Psoas muscle (tissue), 7 donors: ENCODE measurements at regions not wholly inside any gene's neighbourhood (a gene's known extent, or its start where the extent isn't known, plus 50 kb on each side); places are given as distances from the start of the nearest gene placed in this dataset.

Experiments
- ATAC-seq, 4 donors: fragments of 200-7000 bp; cut with Tn5 transposase; one replicate each; pipeline ENCODE4 v1.9.1; 2020; ENCODE audit warnings: moderate library complexity in 3 of 4, mild to moderate bottlenecking in 2 of 4
- DNase-seq, 2 donors: peaks; one replicate each; pipeline ENCODE4 v3.0.0-alpha.2; 2020
- H3K27ac ChIP-seq: fragments of 200-600 bp; one replicate; pipeline ENCODE4 v1.8.0; 2022
- H3K27me3 ChIP-seq, 3 donors: fragments of 200-600 bp in 1 of 3; one replicate each; pipeline versions ENCODE4 v1.6.1 to v1.8.0; 2013 to 2022; ENCODE audit warnings: low read length in 2 of 3, mild to moderate bottlenecking in 2 of 3, moderate library complexity in 1 of 3; ENCODE audit not compliant: insufficient read depth in 3 of 3
- H3K36me3 ChIP-seq, 2 donors: fragments of 200-600 bp in 1 of 2; one replicate each; pipeline versions ENCODE4 v1.6.1 to v1.8.0; 2013 to 2022; ENCODE audit warnings: low read depth in 1 of 2, mild to moderate bottlenecking in 1 of 2, moderate library complexity in 1 of 2; ENCODE audit not compliant: insufficient read depth in 1 of 2
- H3K4me1 ChIP-seq: fragments of 200-600 bp; one replicate; pipeline ENCODE4 v1.8.0; 2022
- H3K4me3 ChIP-seq: fragments of 200-600 bp; one replicate; pipeline ENCODE4 v1.8.0; 2022; ENCODE audit warnings: mild to moderate bottlenecking
- H3K9me3 ChIP-seq: fragments of 200-600 bp; one replicate; pipeline ENCODE4 v1.8.0; 2022
- CTCF ChIP-seq: fragments of 200-600 bp; IDR thresholded peaks from one replicate; pipeline ENCODE4 v1.8.0; 2022; ENCODE audit warnings: antibody characterized with exemption
- WGBS, 3 donors: extraction: QIAGEN DNeasy Blood & Tissue Kit; methylation state at CpG; one replicate each; pipeline versions ENCODE4 v1.1.6 to v1.1.7; 2013; 5-methylcytosine and 5-hydroxymethylcytosine counted together
- intact Hi-C, 2 donors: fragments of 100-400 bp; cut with DNase I; formaldehyde crosslinking; loops; one replicate each; pipeline versions ENCODE4 v1.11.0 to v1.14.2; 2022
- donor health status: healthy with polysubstance abuse.
- donor health status: DM: no; HTN: no; CAD: no; lungs with moderate emphysema.
- donor health status: Bipolar disorder and iron deficiency.
- donor health status: healthy.
- donor health status: DM: yes; HTN: yes; CAD: no.
- donor health status: DM: no; HTN: no; CAD: no.
- donor health status: DM: yes; HTN: yes; CAD: no.

GRCh38 chr2:100674666-100675065, 111.9 kb downstream of the PDCL3 start:
- Histone ChIP-seq H3K4me1 (no peaks in the 10 kb centered on the region), H3K27me3 (no peaks in the 10 kb centered on the region), H3K4me3 (no peak overlapping the region), H3K36me3 (no peaks in the 10 kb centered on the region), H3K9me3 (no peaks in the 10 kb centered on the region), H3K27ac (no peak overlapping the region)
- 71 to 76% (median 72%) methylated on average over 10 of the region's 10 CpGs for WGBS, 3 donors
- TF ChIP-seq CTCF = no peak
- DNase-seq (no peak), ATAC-seq (no peak)
- intact Hi-C loops = no loop called here

GRCh38 chr2:100675373-100675772, 112.6 kb downstream of the PDCL3 start:
- H3K4me1 ChIP-seq = no peaks in the 10 kb centered on the region
- ATAC-seq = no peak
- H3K27ac ChIP-seq = no peak overlapping the region
- 76 to 84% (median 78%) methylated on average over 6 of the region's 6 CpGs for WGBS, 3 donors
- no peaks in the 10 kb centered on the region for H3K36me3 ChIP-seq
- no peaks in the 10 kb centered on the region for H3K9me3 ChIP-seq
- H3K4me3 ChIP-seq = no peak overlapping the region
- no peak for DNase-seq
- TF ChIP-seq CTCF = no peak
- H3K27me3 ChIP-seq = no peaks in the 10 kb centered on the region
- intact Hi-C loops = no loop called here

GRCh38 chr2:100675855-100676254, 113.1 kb downstream of the PDCL3 start:
- Histone ChIP-seq H3K36me3 (no peaks in the 10 kb centered on the region), H3K4me1 (no peaks in the 10 kb centered on the region), H3K9me3 (no peaks in the 10 kb centered on the region), H3K27ac (no peak overlapping the region), H3K27me3 (no peaks in the 10 kb centered on the region), H3K4me3 (no peak overlapping the region)
- ATAC-seq = no peak
- DNase-seq = no peak
- WGBS, 3 donors = 84 to 92% (median 89%) methylated on average over 4 of the region's 4 CpGs
- no peak for TF ChIP-seq CTCF
- intact Hi-C loops = no loop called here

GRCh38 chr2:100676346-100676745, 113.6 kb downstream of the PDCL3 start:
- no peaks in the 10 kb centered on the region for H3K36me3 ChIP-seq
- H3K9me3 ChIP-seq = no peaks in the 10 kb centered on the region
- no peak overlapping the region for H3K4me3 ChIP-seq
- intact Hi-C loops = no loop called here
- ATAC-seq (no peak), DNase-seq (no peak)
- H3K27me3 ChIP-seq = no peaks in the 10 kb centered on the region
- no peaks in the 10 kb centered on the region for H3K4me1 ChIP-seq
- no peak overlapping the region for H3K27ac ChIP-seq
- 94 to 95% (median 95%) methylated on average over 4 of the region's 4 CpGs for WGBS, 3 donors
- no peak for TF ChIP-seq CTCF

GRCh38 chr2:100677611-100678185, 114.9 kb downstream of the PDCL3 start:
- intact Hi-C loops = no loop called here
- Histone ChIP-seq H3K4me3 (no peak overlapping the region), H3K27me3 (no peaks in the 10 kb centered on the region), H3K27ac (no peak overlapping the region), H3K36me3 (no peaks in the 10 kb centered on the region), H3K4me1 (no peaks in the 10 kb centered on the region), H3K9me3 (no peaks in the 10 kb centered on the region)
- no peak for TF ChIP-seq CTCF
- ATAC-seq (no peak), DNase-seq (no peak)
- 87 to 94% (median 87%) methylated on average over 11 of the region's 11 CpGs for whole genome bisulfite sequencing, 3 donors
